HUES64 (cell line): ENCODE measurements at regions not wholly inside any gene's neighbourhood (a gene's known extent, or its start where the extent isn't known, plus 50 kb on each side); places are given as distances from the start of the nearest gene placed in this dataset.

Experiments
- H3K27ac ChIP-seq: 2 replicates; pipeline ENCODE4 v1.7.0; 2013; ENCODE audit warnings: low read depth, low read length, inconsistent platforms
- H3K27me3 ChIP-seq: 2 replicates; pipeline ENCODE4 v1.6.1; 2013; ENCODE audit warnings: mild to moderate bottlenecking, low read length; ENCODE audit not compliant: insufficient read depth
- H3K36me3 ChIP-seq: 2 replicates; pipeline ENCODE4 v1.6.1; 2013; ENCODE audit warnings: mild to moderate bottlenecking, low read length; ENCODE audit not compliant: insufficient read depth
- H3K4me1 ChIP-seq: 2 replicates; pipeline ENCODE4 v1.6.1; 2013; ENCODE audit warnings: mild to moderate bottlenecking, low read length, moderate library complexity; ENCODE audit not compliant: insufficient read depth
- H3K4me3 ChIP-seq: 2 replicates; pipeline ENCODE4 v1.5.1; 2013; ENCODE audit warnings: mild to moderate bottlenecking, low read length, moderate library complexity
- H3K9ac ChIP-seq: 2 replicates; pipeline ENCODE4 v1.6.1; 2013; ENCODE audit warnings: mild to moderate bottlenecking, low read depth, low read length
- H3K9me3 ChIP-seq: 2 replicates; pipeline ENCODE4 v1.6.1; 2013; ENCODE audit warnings: low read depth, low read length; ENCODE audit not compliant: insufficient read depth
- WGBS: fragments of 150-250, 120-280 bp; methylation state at CpG from one replicate; pipeline ENCODE4 v1.1.7; 2013; ENCODE audit warnings: missing lambda C conversion rate; 5-methylcytosine and 5-hydroxymethylcytosine counted together

GRCh38 chr6:47149554-47149953 lies 107.4 kb upstream of the ADGRF1 start:
- Histone ChIP-seq H3K4me3 (no peak overlapping the region), H3K27me3 (no peaks in the 10 kb centered on the region), H3K9ac (no peak overlapping the region), H3K36me3 (no peaks in the 10 kb centered on the region), H3K9me3 (no peaks in the 10 kb centered on the region), H3K27ac (no peak overlapping the region), H3K4me1 (peaks cover 40% of the 10 kb centered on the region)
- WGBS, result 91% methylated on average over 1 of the region's 2 CpGs

- no CpG with 5 or more reads among the region's 2 CpGs for WGBS
- Histone ChIP-seq H3K4me1 (peaks cover 44% of the 10 kb centered on the region), H3K9ac (no peak overlapping the region), H3K4me3 (no peak overlapping the region), H3K27me3 (no peaks in the 10 kb centered on the region), H3K27ac (no peak overlapping the region), H3K36me3 (no peaks in the 10 kb centered on the region), H3K9me3 (no peaks in the 10 kb centered on the region)
Observed at GRCh38 chr6:47149066-47149465, 106.9 kb upstream of the ADGRF1 start.

- H3K9me3 ChIP-seq, result no peaks in the 10 kb centered on the region
- no peaks in the 10 kb centered on the region for H3K36me3 ChIP-seq
- WGBS, result 87% methylated on average over 6 of the region's 6 CpGs
- H3K27ac ChIP-seq, result no peak overlapping the region
- H3K9ac ChIP-seq, result no peak overlapping the region
- no peak overlapping the region for H3K4me3 ChIP-seq
- H3K27me3 ChIP-seq, result no peaks in the 10 kb centered on the region
- H3K4me1 ChIP-seq, result peaks cover 42% of the 10 kb centered on the region
Observed at GRCh38 chr6:47147836-47148344, 105.8 kb upstream of the ADGRF1 start.

GRCh38 chr6:47147175-47147727 lies 105.1 kb upstream of the ADGRF1 start:
- Histone ChIP-seq H3K9ac (no peak overlapping the region), H3K27me3 (no peaks in the 10 kb centered on the region), H3K9me3 (no peaks in the 10 kb centered on the region), H3K4me3 (no peak overlapping the region), H3K27ac (no peak overlapping the region; the same call in 1 of the 2 replicates), H3K36me3 (no peaks in the 10 kb centered on the region), H3K4me1 (peaks cover 39% of the 10 kb centered on the region)
- 85% methylated on average over 5 of the region's 5 CpGs for WGBS

GRCh38 chr6:47146431-47147174 lies 104.5 kb upstream of the ADGRF1 start:
- Histone ChIP-seq H3K27ac (peak overlapping the region; percentile 36; the same call in 1 of the 2 replicates), H3K36me3 (no peaks in the 10 kb centered on the region), H3K9me3 (no peaks in the 10 kb centered on the region), H3K9ac (no peak overlapping the region), H3K4me1 (peaks cover 39% of the 10 kb centered on the region), H3K4me3 (no peak overlapping the region), H3K27me3 (no peaks in the 10 kb centered on the region)
- 44% methylated on average over 2 of the region's 2 CpGs for WGBS

- no peak overlapping the region for H3K9ac ChIP-seq
- H3K27ac ChIP-seq, result no peak overlapping the region
- H3K4me3 ChIP-seq, result no peak overlapping the region
- H3K27me3 ChIP-seq, result no peaks in the 10 kb centered on the region
- H3K36me3 ChIP-seq, result no peaks in the 10 kb centered on the region
- peaks cover 39% of the 10 kb centered on the region for H3K4me1 ChIP-seq
- H3K9me3 ChIP-seq, result no peaks in the 10 kb centered on the region
Observed at GRCh38 chr6:47145212-47145611, 103.1 kb upstream of the ADGRF1 start.

GRCh38 chr6:47144306-47144705 lies 102.2 kb upstream of the ADGRF1 start:
- WGBS, result 28% methylated on average over 3 of the region's 4 CpGs
- Histone ChIP-seq H3K4me1 (peaks cover 39% of the 10 kb centered on the region), H3K27ac (no peak overlapping the region), H3K9me3 (no peaks in the 10 kb centered on the region), H3K4me3 (no peak overlapping the region), H3K9ac (0 out of 2 replicates have a peak overlapping the region, but pooled peaks have one; percentile 15), H3K27me3 (no peaks in the 10 kb centered on the region), H3K36me3 (no peaks in the 10 kb centered on the region)

- Histone ChIP-seq H3K4me3 (no peak overlapping the region), H3K27ac (no peak overlapping the region), H3K36me3 (no peaks in the 10 kb centered on the region), H3K27me3 (no peaks in the 10 kb centered on the region), H3K4me1 (peaks cover 47% of the 10 kb centered on the region), H3K9ac (no peak overlapping the region), H3K9me3 (no peaks in the 10 kb centered on the region)
- 100% methylated on average over 1 of the region's 2 CpGs for WGBS
Observed at GRCh38 chr6:47141963-47142362, 99.8 kb upstream of the ADGRF1 start.

GRCh38 chr6:47141171-47141570 lies 99.0 kb upstream of the ADGRF1 start:
- 94% methylated on average over 3 of the region's 3 CpGs for WGBS
- Histone ChIP-seq H3K4me3 (no peak overlapping the region), H3K36me3 (no peaks in the 10 kb centered on the region), H3K9ac (no peak overlapping the region), H3K27me3 (no peaks in the 10 kb centered on the region), H3K4me1 (peaks cover 46% of the 10 kb centered on the region), H3K9me3 (no peaks in the 10 kb centered on the region), H3K27ac (no peak overlapping the region)

- Histone ChIP-seq H3K4me1 (peaks cover 42% of the 10 kb centered on the region), H3K27me3 (no peaks in the 10 kb centered on the region), H3K27ac (no peak overlapping the region), H3K4me3 (no peak overlapping the region), H3K9me3 (no peaks in the 10 kb centered on the region), H3K36me3 (no peaks in the 10 kb centered on the region), H3K9ac (no peak overlapping the region)
- 80% methylated on average over 6 of the region's 6 CpGs for WGBS
Observed at GRCh38 chr6:47138046-47138445, 95.9 kb upstream of the ADGRF1 start.

GRCh38 chr6:47137073-47137472 lies 94.9 kb upstream of the ADGRF1 start:
- H3K27ac ChIP-seq, result no peak overlapping the region
- H3K9me3 ChIP-seq, result no peaks in the 10 kb centered on the region
- H3K4me3 ChIP-seq, result no peak overlapping the region
- H3K4me1 ChIP-seq, result peaks cover 50% of the 10 kb centered on the region
- no peak overlapping the region for H3K9ac ChIP-seq
- no peaks in the 10 kb centered on the region for H3K36me3 ChIP-seq
- no peaks in the 10 kb centered on the region for H3K27me3 ChIP-seq
